ENCODE measurements at regions not wholly inside any gene's neighbourhood (a gene's known extent, or its start where the extent isn't known, plus 50 kb on each side); places are given as distances from the start of the nearest gene placed in this dataset.
"Not testable (repeated sequence)": the region's sequence is repeated elsewhere in the genome, so short reads cannot be mapped to it uniquely, and the experiment has no call there.

- DNase-seq = no peak
Measured at GRCh38 chr12:93223440-93224426, 154.0 kb upstream of the NUDT4 start.

- DNase-seq = no peak
Measured at GRCh38 chr12:93225094-93225493, 152.6 kb upstream of the NUDT4 start.

GRCh38 chr12:93226361-93226760 lies 151.4 kb upstream of the NUDT4 start:
- DNase-seq = no peak

- no peak for DNase-seq
Measured at GRCh38 chr12:93229494-93230325, 148.0 kb upstream of the NUDT4 start.

GRCh38 chr12:93230326-93230720 lies 147.4 kb upstream of the NUDT4 start:
- no peak for DNase-seq

- DNase-seq = no peak
Measured at GRCh38 chr12:93231938-93232337, 145.8 kb upstream of the NUDT4 start.

GRCh38 chr12:93234641-93235040 lies 143.1 kb upstream of the NUDT4 start:
- no peak for DNase-seq

- DNase-seq = no peak
Measured at GRCh38 chr12:93235881-93236280, 141.8 kb upstream of the NUDT4 start.

- DNase-seq = no peak
Measured at GRCh38 chr12:93237235-93237915, 140.3 kb upstream of the NUDT4 start.

- not testable (repeated sequence) for DNase-seq
Measured at GRCh38 chr12:93238512-93239262, 139.0 kb upstream of the NUDT4 start.

GRCh38 chr12:93239789-93240188 lies 137.9 kb upstream of the NUDT4 start:
- DNase-seq = not testable (repeated sequence)

- DNase-seq = no peak
Measured at GRCh38 chr12:93242154-93242972, 135.4 kb upstream of the NUDT4 start.

GRCh38 chr12:93243382-93243688 lies 134.4 kb upstream of the NUDT4 start:
- no peak for DNase-seq

- DNase-seq = no peak
Measured at GRCh38 chr12:93243689-93244513, 133.8 kb upstream of the NUDT4 start.

GRCh38 chr12:93244514-93245077 lies 133.1 kb upstream of the NUDT4 start:
- DNase-seq = no peak

- peak in 2 of 4 experiments; percentile 7 to 8 for DNase-seq
Measured at GRCh38 chr12:93245543-93245942, 132.2 kb upstream of the NUDT4 start.

GRCh38 chr12:93247313-93247991 lies 130.3 kb upstream of the NUDT4 start:
- no peak for DNase-seq

- DNase-seq = no peak
Measured at GRCh38 chr12:93252221-93252620, 125.5 kb upstream of the NUDT4 start.

GRCh38 chr12:93254911-93255310 lies 122.8 kb upstream of the NUDT4 start:
- no peak for DNase-seq
